Activated T-helper 9 cell treated with anti-CD3 and anti-CD28 coated beads, Interleukin-2, amount 50 U/mL, for 16 hours (primary cell): ENCODE measurements at regions not wholly inside any gene's neighbourhood (a gene's known extent, or its start where the extent isn't known, plus 50 kb on each side); places are given as distances from the start of the nearest gene placed in this dataset.
"Not testable (repeated sequence)": the region's sequence is repeated elsewhere in the genome, so short reads cannot be mapped to it uniquely, and the experiment has no call there.

Experiments
- DNase-seq: peaks from one replicate; pipeline ENCODE4 v3.0.0-alpha.2; 2020; ENCODE audit warnings: low read depth

DNA sequence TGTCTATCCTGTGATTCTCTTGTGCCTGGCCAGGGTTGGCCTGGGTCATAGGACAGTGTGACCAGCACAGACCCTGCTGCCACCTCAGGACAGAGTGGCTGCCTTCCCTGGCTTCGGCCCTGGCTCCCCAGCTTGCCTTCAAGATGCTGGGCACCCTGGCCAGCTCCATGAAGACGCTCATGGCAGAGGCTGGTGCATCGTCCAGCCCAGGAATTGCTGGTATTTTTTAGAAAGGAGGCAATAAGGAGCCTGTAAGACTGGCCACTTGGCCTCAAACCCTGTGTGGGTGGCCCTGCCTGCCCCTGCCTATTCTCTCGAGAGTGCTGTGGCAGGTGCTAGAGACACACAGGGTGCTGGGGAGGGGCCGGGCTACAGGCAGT is 70.4 kb upstream of the ACTRT2 start:
- no peak for DNase-seq

DNA sequence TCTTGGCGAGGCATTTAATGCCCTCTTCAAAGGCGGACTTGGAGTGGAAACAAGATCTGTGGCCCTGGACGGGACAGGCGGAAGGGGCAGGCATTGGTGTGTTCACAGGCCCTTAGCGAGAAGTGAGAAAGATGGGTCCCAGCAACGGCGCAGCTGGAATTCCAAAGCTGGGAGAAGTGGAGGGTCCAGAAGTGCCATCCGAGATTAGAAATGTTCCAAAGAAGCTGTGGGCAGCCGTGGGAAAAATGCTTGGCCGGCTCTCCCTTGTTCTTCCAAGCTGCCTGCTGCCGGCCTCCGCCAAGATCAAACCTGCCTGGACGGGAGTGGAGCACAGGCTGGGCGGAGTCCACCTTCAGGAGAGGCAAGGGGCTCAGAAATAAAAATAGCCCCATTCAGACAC is 69.4 kb upstream of the ACTRT2 start:
- DNase-seq, result no peak

DNA sequence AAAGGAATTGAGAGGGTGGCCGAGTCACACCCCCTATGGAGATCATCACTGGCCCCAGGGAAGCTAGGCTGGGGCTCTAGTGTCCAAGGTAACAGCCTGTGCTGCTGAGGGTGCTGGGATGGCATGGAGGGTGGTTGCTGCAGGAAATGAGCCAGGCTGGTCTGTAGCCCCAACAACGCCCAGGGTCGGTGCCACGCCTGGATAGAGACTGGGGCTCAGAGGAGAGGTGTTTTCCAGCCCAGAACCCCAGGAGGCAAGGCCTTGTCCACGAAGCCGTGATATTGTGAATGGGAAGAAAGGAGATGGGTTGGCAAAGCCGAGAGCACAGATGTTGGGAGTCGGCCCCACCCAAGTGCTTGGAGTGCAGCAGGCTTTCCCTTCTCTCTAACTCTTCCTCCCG is 68.9 kb upstream of the ACTRT2 start:
- no peak for DNase-seq

DNA sequence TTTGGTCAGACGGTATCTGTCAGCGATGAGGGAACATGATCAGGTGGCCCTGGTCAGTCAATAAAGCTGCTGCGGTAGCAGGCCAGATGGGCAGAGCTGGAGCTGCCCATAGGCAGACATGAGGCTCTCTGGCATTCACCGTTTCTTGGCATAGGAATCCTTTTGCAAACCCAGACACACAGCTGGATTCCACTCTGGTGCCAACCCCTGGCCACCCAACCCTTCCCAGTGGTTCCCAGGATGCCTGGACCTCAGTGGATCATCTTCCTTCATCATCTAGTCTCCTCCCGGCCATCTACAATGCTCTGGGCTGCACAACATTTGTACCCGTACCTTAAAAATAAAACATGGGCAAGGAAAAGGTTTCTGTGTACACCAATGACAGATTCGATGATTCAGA is 68.3 kb upstream of the ACTRT2 start:
- no peak for DNase-seq

DNA sequence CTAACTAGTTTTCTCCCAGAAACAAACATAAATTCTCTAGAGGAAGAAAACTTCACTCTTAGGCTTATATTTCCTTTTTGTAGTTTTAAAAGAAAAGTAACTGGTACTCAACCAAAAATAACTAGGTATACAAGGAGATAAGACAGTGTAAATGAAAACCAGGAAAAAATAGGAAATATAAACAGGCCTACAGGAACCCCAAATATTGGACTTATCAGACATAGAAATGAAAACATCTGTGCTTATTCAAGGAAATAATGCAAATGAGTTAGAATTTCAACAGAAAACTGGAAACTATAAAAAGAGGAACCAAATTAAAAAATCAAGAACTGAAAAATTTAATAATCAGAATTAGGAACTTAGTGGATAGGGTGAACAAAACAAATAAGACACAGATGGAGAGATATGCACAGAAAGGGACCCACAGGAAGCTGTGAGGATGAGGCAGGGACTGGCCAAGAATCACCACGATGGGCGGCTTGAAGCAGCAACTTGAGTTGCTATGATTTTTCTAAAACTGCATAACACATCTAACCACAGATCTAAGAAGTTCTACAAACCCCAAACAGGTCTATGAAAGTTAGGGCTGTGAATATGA is 67.5 kb upstream of the ACTRT2 start:
- DNase-seq, result no peak

DNA sequence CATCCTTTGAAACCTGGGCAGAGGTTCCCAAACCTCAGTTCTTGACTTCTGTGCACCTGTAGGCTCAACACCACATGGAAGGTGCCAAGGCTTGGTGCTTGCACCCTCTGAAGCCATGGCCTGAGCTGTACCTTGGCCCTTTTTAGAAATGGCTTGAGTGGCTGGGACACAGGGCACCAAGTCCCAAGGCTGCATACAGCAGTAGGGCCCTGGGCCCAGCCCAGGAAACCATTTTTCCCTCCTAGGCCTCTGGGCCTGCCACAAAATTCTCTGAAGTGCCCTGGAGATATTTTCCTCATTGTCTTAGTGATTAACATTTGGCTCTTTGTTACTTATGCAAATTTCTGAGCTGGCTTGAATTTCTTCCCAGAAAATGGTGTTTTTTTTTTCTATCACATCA is 65.6 kb upstream of the ACTRT2 start:
- DNase-seq, result no peak

DNA sequence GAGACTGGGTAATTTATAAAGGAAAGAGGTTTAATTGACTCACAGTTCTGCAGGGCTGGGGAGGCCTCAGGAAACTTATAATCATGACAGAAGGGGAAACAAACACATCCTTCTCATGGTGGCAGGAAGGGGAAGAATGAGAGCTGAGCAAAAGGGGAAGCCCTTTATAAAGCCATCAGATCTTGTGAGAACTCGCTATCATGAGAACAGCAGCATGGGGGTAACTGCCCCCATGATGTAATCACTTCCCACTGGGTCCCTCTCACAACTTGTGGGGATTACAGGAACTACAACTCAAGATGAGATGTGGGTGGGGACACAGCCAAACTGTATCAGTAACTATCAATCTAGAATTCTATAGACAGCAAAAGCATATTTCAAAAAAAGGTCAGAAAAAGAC is 64.7 kb upstream of the ACTRT2 start:
- DNase-seq, result no peak

DNA sequence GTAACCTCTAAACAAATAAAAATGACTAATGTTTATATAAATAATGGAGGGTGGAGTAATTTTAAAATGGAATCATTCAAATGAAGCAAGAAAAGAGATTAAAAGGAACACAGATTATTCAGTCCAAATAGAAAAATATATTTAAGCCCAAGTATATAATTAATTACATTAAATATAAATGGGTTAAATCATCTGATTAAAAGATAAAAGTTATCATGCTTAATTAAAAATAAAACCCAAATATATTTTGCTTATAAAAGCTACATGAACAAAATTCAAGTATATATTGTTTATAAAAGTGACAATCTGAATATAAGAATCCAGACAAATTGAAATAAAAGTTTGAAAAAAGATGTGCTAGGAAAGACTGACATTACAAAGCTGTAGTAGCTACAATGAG is 63.9 kb upstream of the ACTRT2 start:
- no peak for DNase-seq

DNA sequence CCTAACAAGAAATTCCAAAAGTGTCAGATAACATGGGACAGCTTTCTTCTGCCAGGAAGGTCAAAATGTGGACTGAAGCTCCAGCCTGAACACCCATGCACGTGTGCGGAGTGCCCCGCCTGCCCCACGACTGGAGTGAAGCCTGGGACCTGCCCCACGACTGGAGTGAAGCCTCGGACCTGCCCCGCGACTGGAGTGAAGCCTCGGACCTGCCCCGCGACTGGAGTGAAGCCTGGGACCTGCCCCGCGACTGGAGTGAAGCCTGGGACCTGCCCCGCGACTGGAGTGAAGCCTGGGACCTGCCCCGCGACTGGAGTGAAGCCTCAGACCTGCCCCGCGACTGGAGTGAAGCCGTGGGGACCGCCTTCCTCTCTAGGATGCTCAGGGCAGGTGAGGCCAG is 61.4 kb upstream of the ACTRT2 start:
- DNase-seq, result not testable (repeated sequence)

DNA sequence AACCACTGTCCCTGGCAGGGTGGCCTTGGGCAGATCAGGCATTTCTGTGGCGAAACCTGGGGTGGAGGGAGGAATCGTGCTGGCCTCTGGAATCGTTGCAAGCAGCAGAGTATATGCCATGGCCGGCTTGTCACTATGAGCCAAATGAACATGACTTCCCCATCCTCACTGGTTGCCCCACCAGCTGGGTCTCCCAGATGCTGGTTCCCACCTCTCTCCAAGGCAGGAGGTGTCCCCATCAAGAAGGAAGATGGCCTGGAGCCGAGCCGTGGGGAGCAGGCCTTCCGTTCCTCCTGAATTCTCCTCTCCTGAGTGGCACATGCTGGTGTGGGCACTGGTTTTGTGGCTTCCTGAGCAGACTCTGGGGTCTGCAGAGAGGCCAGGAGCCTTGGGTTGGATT is 60.2 kb upstream of the ACTRT2 start:
- no peak for DNase-seq

DNA sequence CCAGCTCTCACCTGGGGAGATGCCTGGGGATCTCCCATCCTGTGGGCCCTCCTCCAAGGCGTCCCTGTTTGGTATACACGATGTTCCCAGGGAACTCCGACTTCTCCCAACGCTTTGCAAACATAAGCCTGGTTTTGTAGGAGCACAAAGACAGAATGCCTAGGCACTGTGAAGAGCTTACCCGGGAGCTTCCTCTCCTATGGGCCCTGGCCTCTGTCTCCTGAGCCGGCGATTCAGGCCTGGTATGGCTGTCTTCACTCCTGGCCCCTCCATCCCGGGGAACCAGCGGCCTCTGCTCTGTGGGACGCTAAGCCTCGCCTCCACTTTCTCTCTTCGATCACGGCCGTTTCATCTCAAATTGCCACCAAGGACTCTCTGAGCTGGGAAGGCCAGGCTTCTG is 59.6 kb upstream of the ACTRT2 start:
- no peak for DNase-seq

DNA sequence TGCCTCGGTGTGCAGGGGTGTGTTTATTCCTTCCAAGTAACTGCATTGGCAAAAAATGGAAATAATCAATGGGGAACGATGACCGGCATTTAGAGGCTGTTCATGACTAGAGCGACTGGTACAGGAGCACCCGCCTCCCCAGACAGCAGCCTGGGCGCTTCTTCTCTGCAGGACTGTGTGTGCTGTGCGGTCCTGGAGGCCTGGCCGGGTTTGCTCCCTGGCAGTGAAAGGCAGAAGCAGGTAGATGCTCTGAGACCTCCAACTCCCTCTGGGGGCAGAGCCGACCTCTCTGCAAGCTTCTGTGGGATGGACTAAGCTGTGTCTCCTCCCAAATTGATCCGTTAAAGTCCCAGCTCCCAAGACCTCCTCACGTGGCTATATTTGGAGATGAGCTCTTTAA is 59.2 kb upstream of the ACTRT2 start:
- no peak for DNase-seq

DNA sequence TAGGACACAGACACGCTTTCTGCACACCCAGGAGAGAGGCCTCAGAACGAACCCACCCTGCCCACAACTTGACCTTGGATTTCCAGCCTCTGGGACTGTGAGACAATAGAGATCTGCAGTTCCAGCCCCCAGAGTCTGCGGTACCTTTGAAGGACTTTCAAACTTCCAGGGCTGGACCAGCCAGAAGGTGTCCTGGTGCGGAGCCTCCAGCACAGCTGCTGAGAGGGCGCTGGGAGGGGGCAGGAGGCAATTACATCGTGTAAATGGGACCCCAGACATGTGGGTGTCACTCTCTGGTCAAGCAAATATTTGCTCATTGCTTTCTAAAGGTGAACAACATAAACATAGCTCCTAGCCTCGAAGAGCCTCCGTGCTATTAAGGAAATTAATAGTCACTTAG is 58.7 kb upstream of the ACTRT2 start:
- no peak for DNase-seq

DNA sequence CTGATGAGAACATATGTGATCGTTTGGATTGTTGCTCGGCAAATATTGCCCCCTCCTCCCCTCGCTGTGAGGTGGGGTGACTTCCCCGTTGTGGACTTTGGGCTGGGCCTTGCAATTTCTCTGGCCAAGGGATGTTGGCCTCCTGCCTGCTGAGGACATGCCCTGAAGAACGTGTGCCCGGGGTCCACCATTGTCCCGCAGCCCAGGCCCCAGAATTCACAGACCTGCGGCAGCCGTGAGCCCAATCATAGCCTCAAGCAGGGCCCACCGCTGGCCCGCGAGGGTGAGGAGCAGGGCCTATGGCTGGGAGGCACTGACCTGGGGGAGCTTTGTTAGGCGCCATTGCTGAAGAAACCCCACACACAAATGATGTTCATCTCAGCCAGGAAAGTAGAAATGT is 58.3 kb upstream of the ACTRT2 start:
- DNase-seq, result no peak

DNA sequence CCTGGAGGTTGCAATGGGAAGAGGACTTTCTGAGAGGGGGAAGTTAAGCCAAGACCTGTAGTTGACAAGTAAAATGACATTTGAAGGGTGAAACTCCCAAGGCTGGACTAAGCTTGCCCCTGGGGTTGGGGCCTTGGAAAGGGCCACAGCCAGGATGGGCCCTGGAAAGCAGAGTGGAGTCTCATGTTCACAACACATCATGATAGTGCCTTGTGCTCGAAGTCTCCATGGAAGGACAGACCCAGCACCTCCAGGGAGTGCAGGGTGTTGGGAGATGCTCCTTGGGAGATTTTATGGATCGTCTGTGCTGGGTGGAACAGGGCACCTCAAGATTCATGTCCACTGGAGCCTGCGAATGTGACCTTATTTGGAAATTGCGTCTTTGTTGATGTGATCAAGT is 55.6 kb upstream of the ACTRT2 start:
- DNase-seq, result no peak

DNA sequence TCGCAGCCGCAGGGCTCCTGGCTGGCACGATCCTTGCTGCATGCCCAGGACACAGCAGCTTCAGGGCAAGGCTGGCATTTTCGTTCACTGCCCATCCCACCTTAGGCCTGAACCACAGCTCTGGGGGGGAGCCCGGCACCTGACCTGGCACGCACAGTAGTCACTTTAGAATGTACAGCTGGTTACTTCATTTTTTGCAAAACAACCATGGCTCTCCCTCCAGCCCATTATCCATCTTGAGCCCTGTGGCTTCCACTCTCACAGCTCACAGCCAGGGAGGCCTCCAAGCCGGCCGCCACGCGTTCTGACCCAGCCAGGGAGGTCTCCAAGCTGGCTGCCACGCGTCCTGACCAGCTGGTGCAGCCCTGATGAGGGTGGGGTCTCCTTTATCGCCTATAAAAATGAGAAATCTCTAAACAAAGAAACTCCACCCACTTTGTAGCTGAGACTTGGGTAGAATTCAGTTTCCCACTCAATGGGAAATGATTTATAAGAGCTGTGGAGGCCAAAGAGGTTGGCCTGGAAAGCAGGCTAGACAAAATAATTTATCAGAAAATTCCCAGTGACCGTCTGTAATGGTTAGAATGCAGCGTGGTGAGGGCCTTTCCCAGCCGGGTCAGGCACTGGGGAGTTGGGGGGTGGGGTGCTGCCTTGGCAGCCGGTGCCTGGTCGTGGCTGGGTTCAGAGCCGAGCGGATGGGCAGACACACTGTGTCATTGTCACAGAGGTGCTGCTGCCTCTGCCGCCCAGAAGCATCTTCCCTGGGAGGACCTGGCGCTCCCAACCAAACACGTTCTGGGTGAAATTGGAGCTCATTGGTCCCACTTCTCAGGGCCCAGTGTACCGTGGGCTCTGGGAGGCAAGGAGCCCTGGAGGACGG is 54.6 kb upstream of the ACTRT2 start:
- DNase-seq, result no peak

DNA sequence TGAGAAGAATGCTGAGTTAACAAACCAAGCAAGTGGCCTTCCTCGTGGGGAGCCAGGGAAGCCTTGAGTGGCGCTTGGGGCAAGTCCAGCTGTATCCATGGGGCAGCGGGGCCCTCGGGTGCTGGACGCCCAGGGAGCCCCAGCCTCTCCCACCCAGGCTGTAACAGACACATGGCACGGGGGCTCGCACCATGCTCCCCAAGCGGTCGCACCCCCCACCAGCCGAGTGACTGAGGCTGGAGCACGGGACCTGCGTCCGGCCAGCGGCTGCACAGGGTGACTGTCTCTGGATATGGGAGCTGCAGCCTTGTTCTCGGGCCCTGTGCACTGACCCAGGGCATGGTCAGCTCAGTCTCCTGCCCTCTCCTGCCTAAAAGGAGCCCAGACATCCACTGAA is 53.9 kb upstream of the ACTRT2 start:
- DNase-seq, result no peak

DNA sequence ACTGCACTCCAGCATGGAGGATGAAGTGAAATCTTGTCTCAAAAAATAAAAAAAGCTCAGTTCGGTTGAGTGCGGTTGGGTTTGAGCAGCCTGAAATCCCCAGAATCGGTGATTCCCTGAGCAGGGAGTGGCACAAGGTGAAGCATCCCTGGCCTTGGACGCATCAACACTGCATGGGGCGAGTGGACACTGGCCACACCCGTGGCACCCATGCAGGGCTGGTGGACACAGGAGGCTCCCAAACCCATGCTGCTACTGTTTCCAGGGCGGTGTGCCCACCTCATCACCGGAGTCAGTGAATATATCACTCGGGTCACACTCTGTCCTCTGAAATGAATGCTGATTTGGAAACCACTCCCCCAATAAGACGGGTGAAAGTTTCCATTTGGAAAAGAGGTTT is 53.4 kb upstream of the ACTRT2 start:
- no peak for DNase-seq

DNA sequence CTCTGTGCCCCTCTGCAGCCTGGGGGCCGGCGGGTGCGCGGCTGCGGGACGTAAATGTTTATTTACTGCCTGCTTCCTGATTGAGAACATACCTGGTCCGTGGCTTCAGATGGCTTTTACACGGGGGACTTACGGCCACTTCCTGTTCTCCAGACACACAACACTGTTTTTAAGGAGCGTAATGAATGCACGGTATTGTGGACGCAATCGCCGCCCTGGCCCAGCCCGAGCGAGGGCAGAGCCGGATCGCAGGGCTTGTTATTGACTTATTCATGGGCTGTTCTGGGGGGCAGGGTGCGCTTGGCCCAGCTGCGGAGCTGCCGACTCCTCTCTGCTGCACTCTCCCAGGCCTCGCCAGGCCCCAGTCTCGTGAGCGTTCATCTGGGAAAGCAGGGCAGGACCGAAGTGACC is 52.8 kb upstream of the ACTRT2 start:
- no peak for DNase-seq

DNA sequence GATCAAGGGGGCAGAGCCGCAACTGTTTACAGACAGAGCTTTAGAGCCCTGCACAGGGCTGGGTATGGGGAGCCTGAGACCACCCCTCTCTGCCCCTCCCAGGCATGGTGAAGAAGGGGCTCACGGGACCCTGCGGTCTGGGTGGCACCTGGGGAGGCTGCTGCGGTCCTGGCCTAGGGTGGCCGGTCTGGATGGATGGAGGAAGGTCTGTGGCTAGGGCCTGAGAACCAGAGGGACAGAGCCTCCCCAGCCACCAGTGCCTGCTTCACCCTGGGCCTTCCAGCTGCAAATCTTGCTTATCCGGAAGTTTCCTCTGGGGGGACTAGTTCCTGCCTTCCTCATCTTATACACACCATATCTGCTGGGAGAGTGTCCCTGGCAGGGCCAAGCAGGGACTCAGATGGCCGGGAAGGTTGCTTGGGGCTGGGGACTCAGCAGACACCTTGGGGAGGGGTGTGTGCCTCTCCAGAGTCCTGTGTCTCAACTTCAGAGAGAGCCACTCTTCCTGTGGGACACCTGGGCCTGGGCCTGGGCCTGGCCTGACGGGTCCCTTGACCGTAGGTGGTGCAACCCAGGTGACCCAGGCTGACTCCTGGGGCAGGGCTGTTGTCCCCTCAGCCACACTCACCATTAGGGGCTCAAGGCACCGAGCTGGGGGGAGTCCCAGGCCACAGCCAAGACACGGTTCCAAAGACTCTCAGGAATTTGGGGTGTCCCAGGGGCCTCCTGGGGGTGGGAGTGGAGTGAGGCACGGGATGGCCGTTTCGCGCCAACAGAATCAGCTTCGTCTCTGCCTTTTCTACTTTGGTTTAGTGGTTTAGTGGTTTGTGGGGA is 52.0 kb upstream of the ACTRT2 start:
- no peak for DNase-seq

DNA sequence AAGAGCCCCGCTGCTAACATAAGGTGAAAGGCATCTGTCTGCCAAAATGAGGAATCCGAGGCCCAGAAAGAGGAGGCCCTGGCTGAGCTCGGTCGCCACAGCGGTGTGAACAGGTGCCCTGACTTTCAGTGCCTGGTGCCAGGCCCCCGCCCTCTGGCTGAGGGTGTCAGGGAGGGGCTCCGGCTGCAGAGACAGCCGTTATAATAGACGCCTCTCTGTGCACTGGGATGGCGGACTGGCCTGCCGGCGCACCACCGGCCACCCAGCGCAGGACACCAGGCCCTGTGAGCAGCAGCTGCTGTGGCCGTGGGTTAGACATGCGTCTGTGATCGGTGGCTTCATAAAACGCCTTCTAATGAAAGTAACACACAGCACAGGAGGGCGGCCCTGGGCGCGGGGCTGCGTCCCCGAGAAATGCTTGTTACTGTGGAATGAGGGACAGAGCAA is 51.4 kb upstream of the ACTRT2 start:
- no peak for DNase-seq

DNA sequence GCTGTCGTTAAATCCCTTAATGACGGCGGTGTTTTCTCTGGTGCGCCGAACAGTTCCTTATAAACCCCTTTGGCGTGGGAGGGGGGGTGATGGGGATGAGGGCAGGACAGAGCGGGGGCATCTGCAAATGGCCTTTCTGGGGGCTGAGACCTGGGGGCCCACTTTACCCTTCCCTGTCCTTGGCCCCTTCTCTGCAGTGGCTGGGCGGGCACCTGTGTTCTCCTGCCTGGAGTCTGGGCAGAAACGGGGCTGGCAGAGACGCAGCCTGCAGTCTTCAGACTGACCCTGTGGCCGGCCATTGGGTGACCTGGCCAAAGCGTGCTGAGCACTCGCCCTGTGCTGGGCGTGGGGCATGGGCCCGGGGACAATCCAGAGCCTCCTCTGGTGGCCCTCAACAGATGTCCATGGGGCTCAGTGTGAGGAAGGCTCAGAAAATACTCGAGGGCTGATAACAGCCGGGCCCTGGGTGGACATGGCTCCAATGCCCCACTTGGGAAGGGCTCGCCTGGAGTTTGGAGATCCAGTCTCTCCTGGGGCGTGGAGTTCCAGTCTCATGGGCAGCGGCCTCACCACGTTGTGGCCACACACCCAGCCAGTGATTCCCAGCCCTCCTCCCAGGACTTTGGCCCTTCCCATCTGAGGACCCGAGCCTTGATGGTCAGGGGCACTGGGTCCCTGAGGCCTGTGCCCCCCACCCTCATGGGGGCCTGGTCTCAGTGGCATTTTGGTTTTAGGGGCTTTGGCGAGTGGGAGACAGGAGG is 50.8 kb upstream of the ACTRT2 start:
- no peak for DNase-seq
